Mesendoderm (in vitro differentiated cells): ENCODE measurements at regions not wholly inside any gene's neighbourhood (a gene's known extent, or its start where the extent isn't known, plus 50 kb on each side); places are given as distances from the start of the nearest gene placed in this dataset.
"Not testable (repeated sequence)": the region's sequence is repeated elsewhere in the genome, so short reads cannot be mapped to it uniquely, and the experiment has no call there.

Experiments used
- DNase-seq: peaks from one replicate; pipeline ENCODE4 v3.0.0; 2013
- H2AK5ac ChIP-seq: 2 replicates; pipeline ENCODE4 v1.6.1; 2013; ENCODE audit warnings: low read length, inconsistent platforms
- H2BK120ac ChIP-seq: 2 replicates; pipeline ENCODE4 v1.6.1; 2013; ENCODE audit warnings: low read depth, mild to moderate bottlenecking, low read length, moderate library complexity, mixed read lengths
- H2BK15ac ChIP-seq: replicated peaks from 2 replicates; pipeline ENCODE4 v1.6.1; 2013; ENCODE audit warnings: low read depth, mild to moderate bottlenecking, moderate library complexity
- H2BK5ac ChIP-seq: 2 replicates; pipeline ENCODE4 v1.6.1; 2013; ENCODE audit warnings: low read length, inconsistent platforms
- H3K18ac ChIP-seq: 2 replicates; pipeline ENCODE4 v1.6.1; 2013; ENCODE audit warnings: mild to moderate bottlenecking, low read length, mixed read lengths
- H3K23ac ChIP-seq: one replicate; pipeline ENCODE4 v1.6.1; 2013; ENCODE audit warnings: low read length
- H3K27ac ChIP-seq: 2 replicates; pipeline ENCODE4 v1.5.1; 2013; ENCODE audit warnings: low read depth, mild to moderate bottlenecking, inconsistent platforms, low read length, moderate library complexity
- H3K27me3 ChIP-seq: 2 replicates; pipeline ENCODE4 v1.6.1; 2013; ENCODE audit warnings: low read length, control low read depth, mild to moderate bottlenecking, inconsistent platforms; ENCODE audit not compliant: insufficient read depth, poor library complexity
- H3K36me3 ChIP-seq: 2 replicates; pipeline ENCODE4 v1.6.1; 2013; ENCODE audit warnings: low read length, inconsistent platforms; ENCODE audit not compliant: control insufficient read depth, insufficient read depth
- H3K4ac ChIP-seq: one replicate; pipeline ENCODE4 v1.6.1; 2013; ENCODE audit warnings: low read depth, mild to moderate bottlenecking, low read length, moderate library complexity
- H3K4me1 ChIP-seq: 2 replicates; pipeline ENCODE4 v1.6.1; 2013; ENCODE audit warnings: low read depth, low read length, inconsistent platforms; ENCODE audit not compliant: control insufficient read depth
- H3K4me2 ChIP-seq: 2 replicates; pipeline ENCODE4 v1.6.1; 2013; ENCODE audit warnings: low read length
- H3K4me3 ChIP-seq: 2 replicates; pipeline ENCODE4 v1.5.1; 2013; ENCODE audit warnings: mild to moderate bottlenecking, low read length
- H3K56ac ChIP-seq: one replicate; pipeline ENCODE4 v1.6.1; 2013; ENCODE audit warnings: low read length
- H3K79me1 ChIP-seq: 2 replicates; pipeline ENCODE4 v1.6.1; 2013; ENCODE audit warnings: low read length, inconsistent platforms
- H3K79me2 ChIP-seq: 2 replicates; pipeline ENCODE4 v1.6.1; 2013; ENCODE audit warnings: mild to moderate bottlenecking, low read length; ENCODE audit not compliant: control insufficient read depth, insufficient read depth
- H3K9ac ChIP-seq: 2 replicates; pipeline ENCODE4 v1.6.1; 2013; ENCODE audit warnings: low read length, inconsistent platforms
- H4K5ac ChIP-seq: one replicate; pipeline ENCODE4 v1.6.1; 2013; ENCODE audit warnings: low read length
- H4K8ac ChIP-seq: one replicate; pipeline ENCODE4 v1.6.1; 2013; ENCODE audit warnings: low read depth, mild to moderate bottlenecking, control low read depth, low read length, moderate library complexity
- WGBS: extraction: QIAGEN DNeasy Blood & Tissue Kit; methylation state at CpG from one replicate; pipeline ENCODE4 v1.1.7; 2013; ENCODE audit warnings: low lambda C conversion rate, missing lambda C conversion rate; ENCODE audit not compliant: insufficient coverage; ENCODE audit errors: extremely low coverage; 5-methylcytosine and 5-hydroxymethylcytosine counted together

- no peak for DNase-seq
- no CpG with 5 or more reads among the region's 2 CpGs for WGBS
- H3K9ac ChIP-seq = no peak overlapping the region
These were observed 240.5 kb upstream of the HS3ST1 start for GRCh38 chr4:11669156-11669555.

GRCh38 chr4:11663114-11663513, 234.4 kb upstream of the HS3ST1 start:
- no peak overlapping the region for H3K23ac ChIP-seq
- H3K18ac ChIP-seq = no peak overlapping the region
- H3K4ac ChIP-seq = no peak overlapping the region
- H3K4me2 ChIP-seq = no peak overlapping the region
- no peak for DNase-seq
- no peak overlapping the region for H2BK120ac ChIP-seq
- H3K36me3 ChIP-seq = no peaks in the 10 kb centered on the region
- no peak overlapping the region for H3K27ac ChIP-seq
- H3K27me3 ChIP-seq = no peaks in the 10 kb centered on the region
- no peaks in the 10 kb centered on the region for H3K4me1 ChIP-seq
- H2BK15ac ChIP-seq = no peak overlapping the region
- H3K79me2 ChIP-seq = no peaks in the 10 kb centered on the region
- no peak overlapping the region for H3K56ac ChIP-seq
- H3K4me3 ChIP-seq = no peak overlapping the region
- no peak overlapping the region for H2AK5ac ChIP-seq
- H3K9ac ChIP-seq = no peak overlapping the region
- no peak overlapping the region for H4K5ac ChIP-seq
- H3K79me1 ChIP-seq = no peaks in the 10 kb centered on the region
- WGBS = no CpG with 5 or more reads among the region's 4 CpGs
- H4K8ac ChIP-seq = no peak overlapping the region
- no peak overlapping the region for H2BK5ac ChIP-seq

More at GRCh38 chr4:11669156-11669555, 240.5 kb upstream of the HS3ST1 start:
- Histone ChIP-seq H2BK5ac (no peak overlapping the region), H4K8ac (no peak overlapping the region), H3K27me3 (no peaks in the 10 kb centered on the region), H3K4me1 (no peaks in the 10 kb centered on the region), H2BK15ac (no peak overlapping the region), H3K36me3 (no peaks in the 10 kb centered on the region), H3K4me3 (no peak overlapping the region), H2BK120ac (no peak overlapping the region), H3K18ac (no peak overlapping the region), H2AK5ac (no peak overlapping the region), H3K4me2 (no peak overlapping the region), H3K56ac (no peak overlapping the region), H3K79me2 (no peaks in the 10 kb centered on the region), H4K5ac (no peak overlapping the region), H3K79me1 (no peaks in the 10 kb centered on the region), H3K23ac (no peak overlapping the region), H3K27ac (no peak overlapping the region), H3K4ac (no peak overlapping the region)

- no peaks in the 10 kb centered on the region for H3K36me3 ChIP-seq
- no peak for DNase-seq
- no peak overlapping the region for H3K56ac ChIP-seq
- H2BK120ac ChIP-seq = no peak overlapping the region
- no peak overlapping the region for H3K9ac ChIP-seq
- no peak overlapping the region for H3K4ac ChIP-seq
- no peak overlapping the region for H4K8ac ChIP-seq
- WGBS = no CpG with 5 or more reads among the region's 19 CpGs
- H3K23ac ChIP-seq = no peak overlapping the region
- H3K4me3 ChIP-seq = no peak overlapping the region
- H3K27ac ChIP-seq = no peak overlapping the region
- H2AK5ac ChIP-seq = no peak overlapping the region
- no peaks in the 10 kb centered on the region for H3K79me2 ChIP-seq
- H3K4me1 ChIP-seq = no peaks in the 10 kb centered on the region
- H3K4me2 ChIP-seq = no peak overlapping the region
- no peak overlapping the region for H3K18ac ChIP-seq
- no peaks in the 10 kb centered on the region for H3K79me1 ChIP-seq
- H2BK5ac ChIP-seq = no peak overlapping the region
- H3K27me3 ChIP-seq = no peaks in the 10 kb centered on the region
- no peak overlapping the region for H4K5ac ChIP-seq
- H2BK15ac ChIP-seq = no peak overlapping the region
These were observed 222.3 kb upstream of the HS3ST1 start for GRCh38 chr4:11650801-11651596.

- H3K4me1 ChIP-seq = no peaks in the 10 kb centered on the region
- H3K56ac ChIP-seq = no peak overlapping the region
- no peak overlapping the region for H2BK15ac ChIP-seq
- peak; percentile 61 for DNase-seq
- no peaks in the 10 kb centered on the region for H3K36me3 ChIP-seq
- no peak overlapping the region for H3K4me3 ChIP-seq
- H2AK5ac ChIP-seq = no peak overlapping the region
- H3K27me3 ChIP-seq = no peaks in the 10 kb centered on the region
- no peaks in the 10 kb centered on the region for H3K79me2 ChIP-seq
- H3K79me1 ChIP-seq = no peaks in the 10 kb centered on the region
- H2BK120ac ChIP-seq = no peak overlapping the region
- H4K8ac ChIP-seq = no peak overlapping the region
- H3K9ac ChIP-seq = no peak overlapping the region
- no peak overlapping the region for H2BK5ac ChIP-seq
- H4K5ac ChIP-seq = no peak overlapping the region
- H3K27ac ChIP-seq = no peak overlapping the region
- no peak overlapping the region for H3K18ac ChIP-seq
- H3K23ac ChIP-seq = no peak overlapping the region
- H3K4ac ChIP-seq = no peak overlapping the region
- H3K4me2 ChIP-seq = no peak overlapping the region
These were observed 218.7 kb upstream of the HS3ST1 start for GRCh38 chr4:11647433-11647832.

- not testable (repeated sequence) for H3K4ac ChIP-seq, DNase-seq, H3K27ac ChIP-seq, H3K4me2 ChIP-seq, H3K23ac ChIP-seq, H4K8ac ChIP-seq, H3K4me3 ChIP-seq, H2BK5ac ChIP-seq, H2BK15ac ChIP-seq, H3K79me2 ChIP-seq, H4K5ac ChIP-seq, H2AK5ac ChIP-seq, H3K36me3 ChIP-seq, H3K9ac ChIP-seq, H3K79me1 ChIP-seq, H2BK120ac ChIP-seq, H3K4me1 ChIP-seq, H3K56ac ChIP-seq, H3K18ac ChIP-seq, H3K27me3 ChIP-seq
- WGBS = no CpG with 5 or more reads among the region's 2 CpGs
These were observed 214.4 kb upstream of the HS3ST1 start for GRCh38 chr4:11643081-11643480.

- H3K27me3 ChIP-seq = no peaks in the 10 kb centered on the region
- no peak overlapping the region for H3K27ac ChIP-seq
- H3K4me1 ChIP-seq = no peaks in the 10 kb centered on the region
- no peak overlapping the region for H4K5ac ChIP-seq
- no CpG with 5 or more reads among the region's 2 CpGs for WGBS
- H2BK15ac ChIP-seq = no peak overlapping the region
- no peak overlapping the region for H3K9ac ChIP-seq
- no peak overlapping the region for H3K56ac ChIP-seq
- H3K23ac ChIP-seq = no peak overlapping the region
- H2AK5ac ChIP-seq = no peak overlapping the region
- H3K18ac ChIP-seq = no peak overlapping the region
- no peak overlapping the region for H3K4me2 ChIP-seq
- no peaks in the 10 kb centered on the region for H3K36me3 ChIP-seq
- no peaks in the 10 kb centered on the region for H3K79me1 ChIP-seq
- no peaks in the 10 kb centered on the region for H3K79me2 ChIP-seq
- no peak overlapping the region for H4K8ac ChIP-seq
- no peak overlapping the region for H3K4ac ChIP-seq
- no peak for DNase-seq
- no peak overlapping the region for H2BK120ac ChIP-seq
- no peak overlapping the region for H2BK5ac ChIP-seq
- H3K4me3 ChIP-seq = no peak overlapping the region
These were observed 211.9 kb upstream of the HS3ST1 start for GRCh38 chr4:11640584-11640983.
